Erythroblast (primary cell): ENCODE measurements at regions not wholly inside any gene's neighbourhood (a gene's known extent, or its start where the extent isn't known, plus 50 kb on each side); places are given as distances from the start of the nearest gene placed in this dataset.

ENCODE experiments used
- GATA1 ChIP-seq: IDR thresholded peaks from 2 replicates; pipeline ENCODE4 v1.6.1; 2011; ENCODE audit warnings: low read depth, mild to moderate bottlenecking, control low read depth, low read length, moderate library complexity
- POLR2A ChIP-seq: IDR thresholded peaks from 2 replicates; pipeline ENCODE4 v1.6.1; 2011; ENCODE audit warnings: mild to moderate bottlenecking, low read length

DNA sequence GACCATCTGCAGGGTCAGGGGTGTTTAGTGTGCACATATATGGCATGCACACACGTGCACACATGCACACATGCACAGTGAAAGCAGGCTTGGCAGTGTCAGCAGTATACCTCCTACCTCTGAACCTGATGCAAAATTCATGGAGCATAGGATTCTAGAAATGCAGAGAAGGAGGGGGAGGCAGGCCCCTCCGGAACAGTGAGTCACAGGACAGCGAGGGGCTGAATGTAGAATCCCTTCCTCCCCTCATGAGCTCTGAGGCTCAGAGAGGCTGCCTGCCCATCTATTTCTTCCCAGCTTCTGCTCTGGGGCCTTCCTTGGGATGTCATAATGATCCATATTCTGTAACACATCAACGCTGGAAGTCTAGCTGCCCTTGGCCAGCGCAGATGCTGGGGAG is 66.7 kb upstream of the NECTIN1 start:
- TF ChIP-seq GATA1 (no peak), POLR2A (no peak)
